Activated CD8-positive, alpha-beta memory T cell treated with anti-CD3 and anti-CD28 coated beads, Interleukin-2, amount 10 ng/mL, durations not matched to agents 7 days and 5 days (primary cell): ENCODE measurements at regions not wholly inside any gene's neighbourhood (a gene's known extent, or its start where the extent isn't known, plus 50 kb on each side); places are given as distances from the start of the nearest gene placed in this dataset.
A peak's percentile ranks its signal among the peaks of the same experiment; 100 is the strongest.
"Not testable (repeated sequence)": the region's sequence is repeated elsewhere in the genome, so short reads cannot be mapped to it uniquely, and the experiment has no call there.

ENCODE experiments used
- ATAC-seq: fragments of 150-1000 bp; cut with Tn5 transposase; one replicate; pipeline ENCODE4 v1.10.0; 2021; ENCODE audit warnings: moderate library complexity
- CTCF ChIA-PET: fragments of 350-600 bp; sonication (Branson Sonifier 250); formaldehyde crosslinking; loops from one replicate; lab custom pipeline; 2021; ENCODE audit warnings: antibody characterized with exemption; lab: Charles Lee
- DNase-seq: peaks from one replicate; pipeline ENCODE4 v3.0.0-alpha.2; 2020
- H3K27ac Mint-ChIP-seq: one replicate; pipeline ENCODE4 v1.8.0; 2021; ENCODE audit warnings: mild to moderate bottlenecking, mixed read lengths
- H3K27me3 Mint-ChIP-seq: one replicate; pipeline ENCODE4 v1.8.0; 2021; ENCODE audit warnings: mixed read lengths
- H3K36me3 Mint-ChIP-seq: one replicate; pipeline ENCODE4 v1.8.0; 2021; ENCODE audit warnings: mild to moderate bottlenecking, mixed read lengths
- H3K4me1 Mint-ChIP-seq: one replicate; pipeline ENCODE4 v1.8.0; 2021; ENCODE audit warnings: mixed read lengths
- H3K4me3 Mint-ChIP-seq: one replicate; pipeline ENCODE4 v1.8.0; 2021; ENCODE audit warnings: mild to moderate bottlenecking, moderate library complexity, mixed read lengths
- H3K9me3 Mint-ChIP-seq: one replicate; pipeline ENCODE4 v1.8.0; 2022; ENCODE audit warnings: low read depth, mixed read lengths

GRCh38 chr7:6882321-6882721 is 56.2 kb upstream of the CCZ1B start:
- DNase-seq, ATAC-seq, H3K9me3 Mint-ChIP-seq, H3K27ac Mint-ChIP-seq, H3K4me3 Mint-ChIP-seq, H3K27me3 Mint-ChIP-seq, CTCF ChIA-PET, H3K36me3 Mint-ChIP-seq, H3K4me1 Mint-ChIP-seq: not testable (repeated sequence)

- H3K9me3 Mint-ChIP-seq, H3K27me3 Mint-ChIP-seq, H3K4me1 Mint-ChIP-seq, H3K4me3 Mint-ChIP-seq, ATAC-seq, H3K27ac Mint-ChIP-seq, H3K36me3 Mint-ChIP-seq, DNase-seq: not testable (repeated sequence)
- CTCF ChIA-PET = interaction anchor here (1.1 kb wide), 1 partner anchor 26 kb away, joined by 4 read pairs; no protein-coding TSS in a partner anchor
These were observed 57.7 kb upstream of the CCZ1B start for GRCh38 chr7:6883756-6884155.

GRCh38 chr7:6886198-6886597 is 60.1 kb upstream of the CCZ1B start:
- DNase-seq = no peak
- CTCF ChIA-PET = no interaction called here

GRCh38 chr7:6888267-6889045 is 62.4 kb upstream of the CCZ1B start:
- H3K27ac Mint-ChIP-seq, H3K9me3 Mint-ChIP-seq, H3K36me3 Mint-ChIP-seq, H3K27me3 Mint-ChIP-seq, H3K4me3 Mint-ChIP-seq, H3K4me1 Mint-ChIP-seq, DNase-seq, ATAC-seq, CTCF ChIA-PET: not testable (repeated sequence)

More at GRCh38 chr7:6886198-6886597, 60.1 kb upstream of the CCZ1B start:
- no peaks in the 10 kb centered on the region for H3K36me3 Mint-ChIP-seq
- H3K4me3 Mint-ChIP-seq = no peak overlapping the region
- no peaks in the 10 kb centered on the region for H3K27me3 Mint-ChIP-seq
- no peak for ATAC-seq
- H3K27ac Mint-ChIP-seq = no peak overlapping the region
- peaks cover 2% of the 10 kb centered on the region for H3K4me1 Mint-ChIP-seq
- H3K9me3 Mint-ChIP-seq = peaks cover 5% of the 10 kb centered on the region

- Mint-ChIP-seq H3K9me3 (peaks cover 5% of the 10 kb centered on the region), H3K27ac (no peak overlapping the region), H3K4me3 (no peak overlapping the region), H3K4me1 (peaks cover 2% of the 10 kb centered on the region), H3K27me3 (no peaks in the 10 kb centered on the region), H3K36me3 (no peaks in the 10 kb centered on the region)
- DNase-seq (no peak), ATAC-seq (no peak)
- CTCF ChIA-PET = no interaction called here
These were observed 63.3 kb upstream of the CCZ1B start for GRCh38 chr7:6889252-6889812.

GRCh38 chr7:6902097-6902518 is 76.0 kb upstream of the CCZ1B start:
- CTCF ChIA-PET, H3K27ac Mint-ChIP-seq, ATAC-seq, DNase-seq, H3K4me1 Mint-ChIP-seq, H3K27me3 Mint-ChIP-seq, H3K4me3 Mint-ChIP-seq, H3K36me3 Mint-ChIP-seq, H3K9me3 Mint-ChIP-seq: not testable (repeated sequence)

GRCh38 chr7:6903289-6903688 is 77.2 kb upstream of the CCZ1B start:
- H3K9me3 Mint-ChIP-seq, H3K27ac Mint-ChIP-seq, DNase-seq, H3K36me3 Mint-ChIP-seq, H3K4me1 Mint-ChIP-seq, H3K4me3 Mint-ChIP-seq, CTCF ChIA-PET, ATAC-seq, H3K27me3 Mint-ChIP-seq: not testable (repeated sequence)

GRCh38 chr7:6903792-6904191 is 77.7 kb upstream of the CCZ1B start:
- CTCF ChIA-PET, H3K4me3 Mint-ChIP-seq, H3K9me3 Mint-ChIP-seq, H3K27ac Mint-ChIP-seq, ATAC-seq, DNase-seq, H3K4me1 Mint-ChIP-seq, H3K36me3 Mint-ChIP-seq, H3K27me3 Mint-ChIP-seq: not testable (repeated sequence)

- no peak overlapping the region for H3K4me3 Mint-ChIP-seq
- no peak overlapping the region for H3K27ac Mint-ChIP-seq
- DNase-seq = no peak
- ATAC-seq = no peak
- H3K4me1 Mint-ChIP-seq = no peaks in the 10 kb centered on the region
- CTCF ChIA-PET = no interaction called here
- peaks cover 20% of the 10 kb centered on the region for H3K27me3 Mint-ChIP-seq
- no peaks in the 10 kb centered on the region for H3K9me3 Mint-ChIP-seq
- no peaks in the 10 kb centered on the region for H3K36me3 Mint-ChIP-seq
These were observed 91.2 kb upstream of the CCZ1B start for GRCh38 chr7:6917258-6917657.

GRCh38 chr7:6919169-6919568 is 93.1 kb upstream of the CCZ1B start:
- H3K36me3 Mint-ChIP-seq, H3K27ac Mint-ChIP-seq, H3K4me1 Mint-ChIP-seq, H3K9me3 Mint-ChIP-seq, DNase-seq, ATAC-seq, CTCF ChIA-PET, H3K4me3 Mint-ChIP-seq: not testable (repeated sequence)
- peaks cover 20% of the 10 kb centered on the region for H3K27me3 Mint-ChIP-seq

- ATAC-seq, CTCF ChIA-PET, H3K36me3 Mint-ChIP-seq: not testable (repeated sequence)
These were observed 98.4 kb upstream of the CCZ1B start for GRCh38 chr7:6924523-6924922.

GRCh38 chr7:6926193-6927174 is 100.4 kb upstream of the CCZ1B start:
- Mint-ChIP-seq H3K27ac (peak overlapping the region; percentile 62), H3K4me1 (peaks cover 32% of the 10 kb centered on the region)
- ATAC-seq, H3K9me3 Mint-ChIP-seq, CTCF ChIA-PET, H3K27me3 Mint-ChIP-seq, H3K4me3 Mint-ChIP-seq, H3K36me3 Mint-ChIP-seq: not testable (repeated sequence)
- DNase-seq = peak; percentile 66

More at GRCh38 chr7:6924523-6924922, 98.4 kb upstream of the CCZ1B start:
- DNase-seq, H3K4me3 Mint-ChIP-seq, H3K27me3 Mint-ChIP-seq, H3K9me3 Mint-ChIP-seq, H3K27ac Mint-ChIP-seq: not testable (repeated sequence)
- peaks cover 22% of the 10 kb centered on the region for H3K4me1 Mint-ChIP-seq

GRCh38 chr7:6927643-6928042 is 101.6 kb upstream of the CCZ1B start:
- not testable (repeated sequence) for H3K27me3 Mint-ChIP-seq, DNase-seq, H3K4me3 Mint-ChIP-seq, H3K27ac Mint-ChIP-seq, H3K36me3 Mint-ChIP-seq, ATAC-seq, H3K9me3 Mint-ChIP-seq
- CTCF ChIA-PET = interaction anchor here (1.1 kb wide), 1 partner anchor 20 kb away, joined by 3 read pairs; no protein-coding TSS in a partner anchor
- peaks cover 32% of the 10 kb centered on the region for H3K4me1 Mint-ChIP-seq
